ENCODE measurements at regions not wholly inside any gene's neighbourhood (a gene's known extent, or its start where the extent isn't known, plus 50 kb on each side); places are given as distances from the start of the nearest gene placed in this dataset.
A peak's percentile ranks its signal among the peaks of the same experiment; 100 is the strongest.
"Not testable (repeated sequence)": the region's sequence is repeated elsewhere in the genome, so short reads cannot be mapped to it uniquely, and the experiment has no call there.

DNA sequence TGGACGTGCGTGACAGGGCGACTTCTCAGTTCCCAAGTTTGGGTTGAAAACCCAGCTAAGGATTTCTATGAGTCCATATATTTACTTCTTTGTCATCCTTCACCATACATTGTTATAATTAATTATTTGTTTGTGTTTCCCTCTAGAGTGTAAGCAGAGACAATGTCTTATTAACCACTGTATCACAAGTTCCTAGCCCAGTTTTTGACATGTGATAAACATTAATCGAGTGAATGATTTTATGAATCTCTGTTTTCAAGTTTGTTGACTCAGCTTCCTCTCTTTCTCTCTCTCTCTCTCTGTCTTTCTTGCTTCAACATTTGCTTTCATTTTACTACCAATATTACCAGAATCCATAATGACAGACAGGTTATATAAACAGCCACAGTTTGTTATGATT lies 1259.6 kb upstream of the TENM4 start:
- ChIA-PET POLR2A (interaction anchor here (0.8 to 2.1 kb wide), 6 partner anchors 15 to 232 kb away, joined by 3 to 6 read pairs (median 3); no protein-coding TSS in a partner anchor), CTCF (interaction anchor here (0.5 to 1.2 kb wide), 3 partner anchors 88 to 545 kb away, joined by 3 to 4 read pairs (median 3); no protein-coding TSS in a partner anchor)
- intact Hi-C loops (cut with micrococcal nuclease): no loop called here
- Mint-ChIP-seq H3K36me3 (ENCODE audit: insufficient read depth, unreplicated experiment) (no peaks in the 10 kb centered on the region), H3K9me3 (ENCODE audit: unreplicated experiment) (no peaks in the 10 kb centered on the region), H3K27me3 (ENCODE audit: insufficient read depth, unreplicated experiment) (no peaks in the 10 kb centered on the region), H3K4me3 (ENCODE audit: unreplicated experiment) (no peak overlapping the region), H3K4me1 (ENCODE audit: insufficient read depth, unreplicated experiment) (peaks cover 40% of the 10 kb centered on the region), H3K27ac (ENCODE audit: low read depth, unreplicated experiment) (peak overlapping the region; percentile 65)
- TF ChIP-seq, protein P1, sequence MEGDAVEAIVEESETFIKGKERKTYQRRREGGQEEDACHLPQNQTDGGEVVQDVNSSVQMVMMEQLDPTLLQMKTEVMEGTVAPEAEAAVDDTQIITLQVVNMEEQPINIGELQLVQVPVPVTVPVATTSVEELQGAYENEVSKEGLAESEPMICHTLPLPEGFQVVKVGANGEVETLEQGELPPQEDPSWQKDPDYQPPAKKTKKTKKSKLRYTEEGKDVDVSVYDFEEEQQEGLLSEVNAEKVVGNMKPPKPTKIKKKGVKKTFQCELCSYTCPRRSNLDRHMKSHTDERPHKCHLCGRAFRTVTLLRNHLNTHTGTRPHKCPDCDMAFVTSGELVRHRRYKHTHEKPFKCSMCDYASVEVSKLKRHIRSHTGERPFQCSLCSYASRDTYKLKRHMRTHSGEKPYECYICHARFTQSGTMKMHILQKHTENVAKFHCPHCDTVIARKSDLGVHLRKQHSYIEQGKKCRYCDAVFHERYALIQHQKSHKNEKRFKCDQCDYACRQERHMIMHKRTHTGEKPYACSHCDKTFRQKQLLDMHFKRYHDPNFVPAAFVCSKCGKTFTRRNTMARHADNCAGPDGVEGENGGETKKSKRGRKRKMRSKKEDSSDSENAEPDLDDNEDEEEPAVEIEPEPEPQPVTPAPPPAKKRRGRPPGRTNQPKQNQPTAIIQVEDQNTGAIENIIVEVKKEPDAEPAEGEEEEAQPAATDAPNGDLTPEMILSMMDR (IDR thresholded peaks at IDR 0.05; ENCODE audit: unreplicated experiment): no peak
- DNase-seq (ENCODE audit: unreplicated experiment): no peak
- BruUV-seq (replicated peaks): no TSS peak

DNA sequence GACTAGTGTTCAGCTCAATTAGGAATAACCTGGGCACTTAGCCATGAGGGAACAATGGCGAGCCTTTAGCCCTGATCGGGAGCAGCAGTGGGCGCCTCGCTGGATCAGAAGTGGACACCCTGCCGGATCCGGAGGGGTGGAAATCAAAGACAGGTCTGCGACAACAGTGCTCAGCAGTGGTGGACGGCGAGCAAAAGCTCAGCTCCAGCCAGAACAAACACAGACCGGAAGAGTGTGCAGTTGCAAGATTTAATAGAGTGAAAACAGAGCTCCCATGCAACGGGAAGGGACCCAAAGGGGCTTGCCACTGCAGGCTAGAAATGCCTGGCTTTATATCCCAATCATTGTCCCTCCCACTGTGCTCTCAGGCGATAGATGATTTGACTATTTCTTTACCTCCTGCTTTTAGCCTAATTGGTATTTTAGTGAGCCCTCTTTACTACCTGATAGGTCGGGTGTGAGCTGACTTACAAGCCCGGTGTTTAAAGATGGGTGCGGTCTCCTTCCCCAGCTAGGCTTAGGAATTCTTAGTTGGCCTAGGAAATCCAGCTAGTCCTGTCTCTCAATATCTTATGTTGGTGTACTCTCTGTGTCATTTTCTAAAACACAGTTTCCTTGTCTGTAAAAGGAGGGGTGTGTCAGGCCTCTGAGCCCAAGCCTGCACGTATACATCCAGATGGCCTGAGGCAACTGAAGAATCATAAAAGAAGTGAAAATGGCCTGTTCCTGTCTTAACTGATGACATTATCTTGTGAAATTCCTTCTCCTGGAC lies 1258.8 kb upstream of the TENM4 start:
- H3K27ac Mint-ChIP-seq (ENCODE audit: low read depth, unreplicated experiment): peak overlapping the region; percentile 65
- H3K4me3 Mint-ChIP-seq (ENCODE audit: unreplicated experiment); BruUV-seq (replicated peaks); H3K36me3 Mint-ChIP-seq (ENCODE audit: insufficient read depth, unreplicated experiment); H3K9me3 Mint-ChIP-seq (ENCODE audit: unreplicated experiment); H3K27me3 Mint-ChIP-seq (ENCODE audit: insufficient read depth, unreplicated experiment); intact Hi-C loops (cut with micrococcal nuclease): not testable (repeated sequence)
- DNase-seq (ENCODE audit: unreplicated experiment): peak; percentile 21
- ChIA-PET POLR2A (interaction anchor here (0.6 to 2.1 kb wide), 10 partner anchors 9 to 306 kb away, joined by 3 to 7 read pairs (median 3); no protein-coding TSS in a partner anchor), CTCF (interaction anchor here (0.5 to 1.2 kb wide), 6 partner anchors 15 to 538 kb away, joined by 3 to 5 read pairs (median 3); no protein-coding TSS in a partner anchor)
- H3K4me1 Mint-ChIP-seq (ENCODE audit: insufficient read depth, unreplicated experiment): peaks cover 46% of the 10 kb centered on the region

DNA sequence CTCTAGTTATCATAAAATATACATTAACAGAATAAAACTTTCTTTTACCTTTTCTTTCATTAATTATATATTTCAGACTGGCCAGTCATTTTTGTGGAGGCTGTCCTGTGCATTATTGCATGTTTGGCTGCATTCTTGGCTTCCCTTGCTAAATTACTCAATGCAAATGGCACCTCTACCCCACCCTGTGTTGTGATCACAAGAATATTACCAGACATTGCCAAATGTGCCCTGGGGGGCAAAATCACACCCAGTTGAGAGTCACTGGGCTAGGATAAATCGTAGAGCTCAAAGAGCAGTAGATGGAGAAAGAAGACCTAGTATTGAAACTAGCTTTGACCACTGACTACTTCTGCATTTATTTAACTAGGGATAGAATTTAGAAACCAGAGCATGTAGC lies 1257.8 kb upstream of the TENM4 start:
- POLR2A ChIA-PET: interaction anchor here (0.6 to 2.1 kb wide), 9 partner anchors 9 to 307 kb away, joined by 3 to 7 read pairs (median 3); no protein-coding TSS in a partner anchor

DNA sequence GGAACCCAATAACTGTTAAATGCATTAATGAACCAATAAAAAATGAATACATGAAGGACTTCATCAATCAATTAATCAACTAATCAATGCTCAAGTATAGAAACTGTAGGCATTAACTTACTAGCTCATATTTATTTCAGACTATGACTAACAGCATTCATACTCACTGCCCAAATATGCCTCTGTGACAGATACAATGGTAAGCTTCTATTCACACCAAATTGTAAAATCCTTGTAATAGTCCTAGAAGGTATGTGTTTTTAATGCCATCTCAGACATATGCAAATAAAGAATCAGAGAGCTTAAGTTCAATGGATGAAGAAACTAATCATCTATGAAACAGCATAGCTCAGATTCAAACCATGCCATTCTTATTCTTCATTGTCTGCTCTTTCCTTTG lies 1253.6 kb upstream of the TENM4 start:
- ChIA-PET CTCF (no interaction called here), POLR2A (no interaction called here)
- Mint-ChIP-seq H3K9me3 (ENCODE audit: unreplicated experiment) (no peaks in the 10 kb centered on the region), H3K4me3 (ENCODE audit: unreplicated experiment) (no peak overlapping the region), H3K36me3 (ENCODE audit: insufficient read depth, unreplicated experiment) (no peaks in the 10 kb centered on the region), H3K4me1 (ENCODE audit: insufficient read depth, unreplicated experiment) (peaks cover 16% of the 10 kb centered on the region), H3K27me3 (ENCODE audit: insufficient read depth, unreplicated experiment) (no peaks in the 10 kb centered on the region), H3K27ac (ENCODE audit: low read depth, unreplicated experiment) (no peak overlapping the region)
- TF ChIP-seq, protein P1 (IDR thresholded peaks at IDR 0.05; ENCODE audit: unreplicated experiment): no peak
- no TSS peak for BruUV-seq (replicated peaks)
- intact Hi-C loops (cut with micrococcal nuclease): no loop called here
- DNase-seq (ENCODE audit: unreplicated experiment): no peak

More for the DNA sequence above, 1257.8 kb upstream of the TENM4 start:
- Mint-ChIP-seq H3K9me3 (ENCODE audit: unreplicated experiment) (no peaks in the 10 kb centered on the region), H3K36me3 (ENCODE audit: insufficient read depth, unreplicated experiment) (no peaks in the 10 kb centered on the region), H3K27me3 (ENCODE audit: insufficient read depth, unreplicated experiment) (no peaks in the 10 kb centered on the region), H3K27ac (ENCODE audit: low read depth, unreplicated experiment) (peak overlapping the region; percentile 65), H3K4me3 (ENCODE audit: unreplicated experiment) (no peak overlapping the region), H3K4me1 (ENCODE audit: insufficient read depth, unreplicated experiment) (peaks cover 46% of the 10 kb centered on the region)
- CTCF ChIA-PET: interaction anchor here (1.0 to 1.1 kb wide), 3 partner anchors 28 to 307 kb away, joined by 3 to 5 read pairs (median 3); no protein-coding TSS in a partner anchor
- intact Hi-C loops (cut with micrococcal nuclease): no loop called here
- TF ChIP-seq, protein P1 (IDR thresholded peaks at IDR 0.05; ENCODE audit: unreplicated experiment): no peak
- no TSS peak for BruUV-seq (replicated peaks)
- peak; percentile 67 for DNase-seq (ENCODE audit: unreplicated experiment)

Measured in MCF 10A (cell line).